GM21825 (cell line): ENCODE measurements at regions not wholly inside any gene's neighbourhood (a gene's known extent, or its start where the extent isn't known, plus 50 kb on each side); places are given as distances from the start of the nearest gene placed in this dataset.
A peak's percentile ranks its signal among the peaks of the same experiment; 100 is the strongest.

Experiments
- ATAC-seq: cut with Tn5 transposase; IDR thresholded peaks from one replicate; pipeline ENCODE4 v1.9.1; 2021; ENCODE audit warnings: mild to moderate bottlenecking, moderate library complexity; ENCODE audit not compliant: unreplicated experiment

DNA sequence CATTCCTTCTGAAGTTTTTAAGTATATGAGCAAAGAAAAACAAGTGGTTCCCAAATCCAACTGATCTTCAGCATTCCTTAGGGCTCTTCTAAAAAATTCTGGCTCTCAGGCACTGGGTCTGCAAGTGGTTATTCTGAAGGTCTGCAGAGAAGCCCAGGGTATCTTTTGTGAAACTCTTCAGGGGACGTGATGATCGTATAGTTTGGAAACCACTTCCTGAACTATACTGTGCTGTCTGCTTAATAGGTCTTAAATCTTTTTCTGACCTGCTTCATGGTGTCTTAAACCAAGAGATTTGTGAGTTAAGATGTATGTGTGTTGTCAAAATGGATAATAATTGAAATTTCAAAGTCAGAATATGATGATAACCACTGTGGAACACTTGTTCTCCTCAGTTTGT, 115.5 kb downstream of the LHX9 start:
- ATAC-seq, result no peak

DNA sequence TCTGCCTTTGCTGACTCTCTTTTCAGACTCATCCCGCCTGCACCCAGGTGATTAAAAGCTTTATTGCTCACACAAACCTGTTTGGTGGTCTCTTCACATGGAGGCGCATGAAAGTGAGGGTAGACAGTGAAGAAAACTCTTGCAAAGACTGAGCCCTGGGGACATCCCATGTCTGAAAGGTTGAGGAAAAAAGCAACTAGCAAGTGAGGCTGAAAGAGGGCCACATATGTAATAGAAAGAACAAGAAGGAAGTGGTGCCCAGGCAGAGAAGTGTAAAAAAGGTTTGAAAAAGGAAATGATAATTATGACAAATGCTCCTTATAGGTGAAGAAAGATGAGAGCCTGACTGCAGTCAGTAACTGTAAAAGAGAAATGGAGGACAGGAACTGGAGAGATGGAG, 115.9 kb upstream of the NEK7 start:
- no peak for ATAC-seq

DNA sequence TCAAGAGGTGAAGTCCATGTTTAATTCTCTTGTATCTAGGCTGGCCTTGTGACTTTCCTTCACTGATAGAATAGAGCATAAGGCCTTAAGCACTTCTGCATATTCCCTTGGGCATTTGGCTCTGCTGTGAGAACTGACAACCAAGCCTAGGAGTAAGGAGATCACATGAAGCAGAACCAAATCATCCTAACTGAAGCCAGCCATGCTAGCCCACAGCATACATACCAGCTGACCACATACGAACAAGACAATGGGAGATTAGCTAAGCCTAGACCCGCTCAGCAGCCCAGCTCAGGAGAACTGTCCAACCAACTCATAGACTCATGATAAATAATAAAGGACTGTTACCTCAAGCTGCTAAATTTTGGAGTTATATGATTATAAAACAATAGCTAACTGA, 114.6 kb upstream of the NEK7 start:
- ATAC-seq, result no peak

DNA sequence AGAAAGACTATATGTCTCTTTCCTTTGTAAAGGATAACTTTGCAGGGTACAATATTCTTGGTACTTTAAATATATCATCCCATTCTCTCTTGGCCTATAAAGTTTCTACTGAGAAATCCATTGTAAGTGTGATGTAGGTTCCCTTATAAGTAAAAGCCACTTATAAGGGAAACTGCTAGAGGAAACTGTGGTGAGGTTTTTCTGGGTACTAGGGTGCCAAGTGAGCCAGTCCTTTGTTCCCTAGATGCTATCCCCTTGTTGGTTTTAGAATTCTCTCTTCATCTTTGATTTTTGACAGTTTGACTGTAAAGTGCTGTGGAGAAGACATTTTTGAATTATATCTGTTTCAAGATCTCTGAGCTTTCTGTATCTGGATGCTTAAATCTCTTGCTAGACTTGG, 108.9 kb upstream of the NEK7 start:
- ATAC-seq, result no peak

DNA sequence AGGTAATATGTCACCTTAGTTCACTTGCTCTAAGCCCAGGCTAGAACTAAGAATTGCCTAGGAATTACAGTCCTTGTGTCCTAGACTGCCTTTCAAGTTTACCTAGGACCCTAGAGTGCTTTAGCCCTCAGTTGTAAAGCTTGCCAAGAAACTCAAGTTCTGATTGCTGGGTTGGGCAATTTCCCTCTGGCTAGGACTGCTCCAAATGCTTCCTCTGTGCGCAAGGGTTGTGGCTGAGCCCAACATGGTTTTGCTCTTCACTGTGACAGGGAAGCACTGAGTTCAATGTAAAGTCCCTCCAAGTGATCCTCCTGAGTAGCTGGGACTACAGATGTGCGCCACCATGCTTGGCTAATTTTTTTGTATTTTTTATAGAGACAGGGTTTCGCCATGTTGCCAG, 102.3 kb upstream of the NEK7 start:
- no peak for ATAC-seq

DNA sequence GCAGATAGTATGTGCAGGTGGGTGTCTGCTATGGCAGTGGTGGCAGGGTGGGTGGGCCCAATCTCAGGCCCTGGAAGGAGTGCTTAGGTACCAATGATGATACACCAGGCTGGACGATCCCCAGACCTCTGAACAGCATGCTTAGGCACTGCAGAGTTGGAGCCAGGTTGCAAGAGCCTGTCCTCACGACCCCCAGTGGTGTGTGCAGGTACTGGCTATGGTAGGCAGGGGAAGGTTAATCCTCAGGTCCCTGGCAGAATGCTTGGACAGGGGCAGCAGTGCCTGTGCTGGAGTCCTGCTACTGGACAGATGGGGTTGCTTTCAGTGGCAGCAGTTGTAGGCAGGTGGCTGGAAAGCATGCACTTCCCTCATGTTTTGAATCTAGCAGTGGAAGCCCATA, 100.5 kb upstream of the NEK7 start:
- ATAC-seq, result no peak

DNA sequence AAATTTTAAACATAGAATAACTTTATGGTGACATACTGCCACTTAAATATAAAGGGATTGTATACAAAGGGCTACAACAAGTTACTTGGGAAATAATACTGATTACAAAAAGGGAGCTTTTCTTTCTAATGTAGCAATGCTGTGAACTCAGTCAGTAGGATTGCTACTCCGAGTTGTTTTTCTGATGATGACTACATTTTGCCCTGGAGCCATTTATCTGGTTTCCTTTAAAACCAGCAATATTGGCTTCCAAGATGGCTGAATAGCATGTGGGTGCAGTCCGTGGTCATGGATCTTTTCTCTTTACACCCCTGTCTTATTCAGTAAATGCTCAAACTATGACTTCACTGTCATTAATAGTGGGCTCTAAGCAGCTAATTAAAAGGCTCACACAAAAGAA, 92.6 kb upstream of the NEK7 start:
- no peak for ATAC-seq

DNA sequence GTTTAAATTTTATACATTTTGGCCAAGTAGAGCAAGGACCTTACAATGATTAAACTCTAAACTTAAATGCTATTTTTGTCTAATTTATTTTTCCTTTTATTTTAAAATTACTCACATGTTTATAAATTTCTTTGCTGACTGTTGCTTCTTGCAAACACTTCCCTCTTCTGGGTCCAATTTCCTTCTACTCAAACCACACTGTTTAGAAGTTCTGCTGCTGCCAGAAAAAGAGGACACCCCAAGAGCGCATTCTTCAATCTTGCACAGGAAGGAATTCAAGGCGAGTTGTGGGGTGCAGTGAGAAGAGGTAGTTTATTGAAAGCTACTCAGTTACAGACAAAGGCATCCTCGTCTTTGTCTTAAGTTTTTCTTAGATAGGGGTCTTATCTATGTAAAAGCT, 88.5 kb upstream of the NEK7 start:
- no peak for ATAC-seq

DNA sequence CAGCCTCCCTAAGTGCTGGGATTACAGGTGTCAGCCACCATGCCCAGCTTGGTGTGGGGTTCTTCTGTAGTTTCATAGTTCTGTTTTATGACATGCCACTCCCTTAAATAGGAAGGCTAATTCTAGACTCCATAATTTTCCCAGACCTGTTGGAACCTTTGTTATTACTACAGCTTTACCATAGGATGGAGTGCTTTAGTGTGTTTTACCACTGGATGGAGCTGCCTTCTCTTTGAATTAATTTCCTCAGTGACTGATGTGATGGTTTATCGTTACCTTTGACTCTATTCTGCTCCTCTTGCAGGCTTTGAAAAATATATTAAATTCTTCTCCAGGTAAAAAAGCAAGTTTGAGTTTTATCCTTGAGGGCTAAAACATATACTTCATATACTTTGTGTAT, 84.6 kb upstream of the NEK7 start:
- ATAC-seq, result no peak

DNA sequence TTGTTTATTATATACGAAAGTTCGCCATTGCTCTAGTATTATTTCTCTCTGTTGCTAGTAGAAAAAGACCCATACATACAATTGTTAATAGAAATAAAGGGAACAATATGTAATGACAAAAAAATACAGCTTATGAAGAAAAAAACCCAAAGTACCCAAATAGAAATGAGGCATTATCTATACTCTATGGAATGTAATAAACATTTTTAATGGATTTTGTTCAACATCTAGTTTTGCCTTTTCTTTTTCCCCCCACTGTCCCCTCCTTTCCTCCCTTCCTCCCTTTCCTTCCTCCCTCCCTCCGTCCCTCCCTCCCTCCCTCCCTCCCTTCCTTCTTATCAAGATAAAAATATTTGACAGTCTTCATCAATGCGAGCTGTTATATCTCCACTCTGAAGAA, 81.5 kb upstream of the NEK7 start:
- ATAC-seq, result no peak

DNA sequence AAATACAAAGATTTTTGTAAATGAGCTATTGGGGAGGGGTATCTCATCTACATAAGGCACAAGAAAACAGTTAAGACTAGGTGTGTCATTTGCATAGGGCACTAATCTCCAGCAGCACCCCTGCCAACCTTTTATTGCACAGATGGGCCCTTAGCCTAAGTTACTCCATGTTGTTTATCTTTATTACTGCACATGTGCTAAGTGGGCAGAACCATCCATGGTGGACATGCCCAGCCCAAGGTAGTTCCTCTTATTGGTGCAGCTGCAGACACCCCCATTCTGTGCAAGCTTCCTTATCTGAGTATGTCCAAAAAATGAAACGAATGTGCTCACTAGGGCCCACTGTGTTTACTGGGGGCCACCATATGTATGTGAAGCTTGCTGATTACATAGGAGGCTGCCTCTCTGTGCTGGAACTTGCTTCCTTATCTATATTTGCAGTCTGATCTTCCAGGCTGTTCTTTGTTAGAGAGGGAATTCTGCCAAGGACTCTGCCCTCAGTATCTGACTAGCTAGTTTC, 77.3 kb upstream of the NEK7 start:
- no peak for ATAC-seq

DNA sequence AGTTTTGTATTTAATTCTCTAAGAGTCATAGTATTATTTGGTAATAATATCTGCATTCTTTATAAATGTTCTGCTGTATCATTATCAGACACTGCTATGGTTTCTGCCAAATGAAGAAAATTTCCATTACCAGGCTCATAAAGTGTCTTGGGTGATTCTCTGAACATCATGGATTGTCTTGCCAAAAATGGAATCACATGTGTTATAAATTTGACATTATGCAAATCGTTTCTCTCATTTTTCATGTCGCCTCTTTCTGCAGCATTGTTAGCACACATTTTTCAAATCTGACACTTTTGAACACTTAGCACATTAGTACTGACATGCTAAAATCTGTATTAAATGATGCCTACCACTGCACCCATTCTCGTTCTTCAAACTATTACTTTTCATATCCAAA, 74.2 kb upstream of the NEK7 start:
- no peak for ATAC-seq

DNA sequence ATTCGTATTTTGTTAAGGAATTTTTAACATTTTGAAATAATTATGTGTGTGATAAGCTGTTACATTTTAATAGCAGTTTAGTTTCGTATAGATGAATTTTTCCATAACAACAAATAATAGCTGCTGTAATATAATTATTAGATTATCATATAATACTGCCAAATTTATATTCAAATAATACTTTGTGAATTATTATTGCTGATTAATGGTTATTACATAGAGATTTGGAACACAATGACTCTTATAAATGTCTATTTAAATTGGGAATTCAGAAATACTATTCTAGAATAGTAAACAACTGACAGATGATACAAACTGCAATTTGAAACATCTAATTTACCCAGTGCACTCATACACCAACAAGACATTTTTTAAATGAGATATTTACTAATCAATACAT, 73.2 kb upstream of the NEK7 start:
- no peak for ATAC-seq

DNA sequence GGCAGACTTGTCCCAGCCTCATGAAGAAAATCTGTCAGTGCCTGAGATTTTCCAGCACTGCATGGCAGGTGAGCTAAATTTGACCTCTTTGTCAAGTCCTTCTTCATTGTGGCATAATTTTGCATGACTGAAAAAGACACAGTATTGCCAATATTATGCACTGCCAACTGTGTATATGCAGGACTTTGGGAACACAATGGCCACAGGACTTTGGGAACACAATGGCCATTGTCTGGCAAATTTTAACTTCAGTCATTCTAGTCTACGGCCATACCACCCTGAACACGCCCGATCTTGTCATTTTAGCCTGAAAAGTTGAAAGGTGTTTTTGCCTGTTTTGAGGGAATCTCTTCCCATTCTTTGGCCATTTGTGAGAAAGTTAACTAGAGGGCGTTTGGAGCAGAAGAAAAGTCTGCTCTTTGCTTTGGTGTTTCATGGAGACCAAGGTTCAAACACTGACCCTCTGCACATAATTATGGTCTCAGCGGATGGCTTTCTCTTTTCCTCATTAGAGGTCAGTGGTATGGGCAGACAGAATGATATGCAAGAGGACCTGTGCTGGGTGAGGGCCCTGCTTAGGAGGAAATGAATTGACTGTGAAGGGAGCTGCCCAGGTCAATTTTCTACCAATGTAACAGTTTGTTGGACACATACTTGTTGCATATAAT, 72.4 kb upstream of the NEK7 start:
- no peak for ATAC-seq

DNA sequence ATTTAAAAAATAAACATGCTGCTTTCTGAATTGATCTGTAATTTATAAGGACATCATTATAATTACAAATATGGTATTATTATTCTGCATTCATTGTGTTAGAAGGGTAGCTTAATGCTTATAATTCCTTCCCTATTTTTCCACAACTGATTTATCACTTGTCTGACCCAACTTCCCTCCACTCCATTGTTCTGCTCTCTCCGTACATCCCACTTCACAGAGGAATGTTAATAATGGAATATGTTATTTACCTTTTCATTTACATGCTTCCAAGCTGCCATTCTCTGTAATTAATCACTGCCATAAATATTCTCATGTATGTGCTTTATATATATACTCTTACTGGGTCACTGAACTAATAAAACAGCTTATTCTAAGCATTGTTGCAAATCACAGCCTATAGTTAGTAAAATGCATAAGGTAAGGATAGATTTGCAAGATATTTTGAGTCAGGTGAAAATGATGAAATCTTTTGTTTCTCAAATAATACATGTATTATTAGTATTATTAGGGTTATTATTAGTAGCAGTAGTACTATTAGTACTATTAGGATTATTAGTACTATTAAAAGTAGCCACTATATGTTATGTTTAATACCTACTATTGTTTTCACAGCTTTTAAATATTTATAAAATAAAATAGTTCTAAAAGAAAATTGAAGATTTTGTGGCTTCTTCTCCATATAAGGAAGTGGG, 70.6 kb upstream of the NEK7 start:
- ATAC-seq, result no peak

DNA sequence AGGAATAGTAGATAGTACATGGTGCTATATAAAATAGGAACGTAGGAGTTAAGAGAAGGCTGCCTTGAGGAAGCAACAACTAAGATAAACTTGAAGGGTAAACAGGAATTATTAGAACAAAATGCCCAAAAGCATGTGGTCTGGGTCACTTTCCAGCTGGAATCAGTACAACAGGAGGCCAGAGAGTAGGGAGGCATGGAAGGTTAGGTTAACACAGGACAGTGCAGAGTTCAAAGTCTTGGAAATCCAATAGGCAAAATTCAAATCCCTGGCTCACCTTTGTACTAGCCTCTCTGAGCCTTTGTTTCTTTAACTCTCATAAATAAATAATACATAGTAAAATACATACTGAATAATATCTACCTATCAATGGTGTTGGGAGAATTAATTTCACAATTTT, 69.0 kb upstream of the NEK7 start:
- no peak for ATAC-seq

DNA sequence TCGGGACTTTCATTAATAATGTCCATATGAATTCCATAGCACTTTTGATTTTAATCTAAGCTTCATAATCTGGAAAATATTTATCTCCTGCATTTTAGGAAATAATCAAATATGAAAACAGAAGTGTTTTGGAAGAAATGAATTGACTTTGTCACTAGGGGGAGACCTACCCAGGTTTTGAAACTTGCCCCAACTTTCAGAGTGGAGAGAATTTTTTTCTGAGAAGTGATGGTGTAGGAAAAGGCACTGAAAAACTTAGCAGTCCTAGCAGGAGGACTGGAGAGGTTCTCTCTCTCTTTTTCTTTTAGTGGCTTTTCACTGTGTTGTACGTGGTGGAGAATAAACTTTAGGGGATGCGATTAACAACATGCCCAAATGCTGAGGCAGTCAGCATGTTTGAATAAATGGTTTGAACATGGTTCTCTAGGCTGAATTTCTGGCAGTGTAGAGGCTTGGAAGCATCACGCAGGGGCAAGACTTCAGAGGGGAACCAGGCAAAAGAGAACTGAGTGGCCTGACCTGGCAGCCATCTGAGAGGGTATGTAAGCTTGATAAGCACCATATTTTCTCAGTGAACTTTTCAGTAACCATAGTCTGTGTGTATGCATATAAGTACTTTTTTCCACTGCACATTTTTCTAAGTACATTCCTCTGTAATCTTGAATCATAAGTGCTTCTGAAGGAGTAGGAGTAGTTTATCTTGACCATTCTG, 68.3 kb upstream of the NEK7 start:
- peak; percentile 73 for ATAC-seq

DNA sequence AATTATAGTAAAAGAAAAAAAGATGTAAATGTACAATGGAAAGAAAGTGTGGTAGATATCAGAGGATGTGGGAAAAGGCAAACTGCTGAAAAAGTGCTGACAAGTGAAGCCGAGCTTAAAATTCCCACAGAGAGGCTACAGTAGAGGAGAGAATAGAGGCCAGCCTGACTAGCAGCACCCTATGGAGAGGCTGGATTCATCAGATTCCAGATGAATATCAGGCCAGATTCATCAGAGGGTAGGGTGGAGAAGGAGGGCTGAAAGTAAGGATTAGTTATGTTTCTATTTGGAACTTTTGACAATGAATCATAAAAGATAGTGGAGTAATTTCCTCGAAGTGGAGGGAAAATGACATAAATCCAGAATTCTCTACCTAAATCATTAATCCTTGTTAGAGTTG, 60.4 kb upstream of the NEK7 start:
- no peak for ATAC-seq

DNA sequence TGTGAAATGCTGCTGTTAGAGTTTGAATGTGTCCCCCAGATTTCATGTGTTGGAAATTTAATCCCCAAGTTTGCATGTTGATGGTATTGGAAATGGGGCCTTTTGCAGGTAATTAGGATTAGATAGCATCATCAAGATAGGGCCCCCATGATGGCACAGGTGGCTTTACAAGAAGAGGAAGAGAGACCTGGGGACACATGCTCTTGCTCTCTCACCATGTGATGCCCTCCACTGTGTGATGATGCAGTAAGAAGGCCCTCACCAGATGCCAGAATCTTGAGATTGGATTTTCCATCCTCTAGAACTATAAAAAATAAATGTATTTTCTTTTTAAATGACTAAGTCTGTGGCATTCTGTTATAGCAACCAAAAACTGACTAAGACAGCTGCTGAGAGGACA, 57.0 kb upstream of the NEK7 start:
- no peak for ATAC-seq

DNA sequence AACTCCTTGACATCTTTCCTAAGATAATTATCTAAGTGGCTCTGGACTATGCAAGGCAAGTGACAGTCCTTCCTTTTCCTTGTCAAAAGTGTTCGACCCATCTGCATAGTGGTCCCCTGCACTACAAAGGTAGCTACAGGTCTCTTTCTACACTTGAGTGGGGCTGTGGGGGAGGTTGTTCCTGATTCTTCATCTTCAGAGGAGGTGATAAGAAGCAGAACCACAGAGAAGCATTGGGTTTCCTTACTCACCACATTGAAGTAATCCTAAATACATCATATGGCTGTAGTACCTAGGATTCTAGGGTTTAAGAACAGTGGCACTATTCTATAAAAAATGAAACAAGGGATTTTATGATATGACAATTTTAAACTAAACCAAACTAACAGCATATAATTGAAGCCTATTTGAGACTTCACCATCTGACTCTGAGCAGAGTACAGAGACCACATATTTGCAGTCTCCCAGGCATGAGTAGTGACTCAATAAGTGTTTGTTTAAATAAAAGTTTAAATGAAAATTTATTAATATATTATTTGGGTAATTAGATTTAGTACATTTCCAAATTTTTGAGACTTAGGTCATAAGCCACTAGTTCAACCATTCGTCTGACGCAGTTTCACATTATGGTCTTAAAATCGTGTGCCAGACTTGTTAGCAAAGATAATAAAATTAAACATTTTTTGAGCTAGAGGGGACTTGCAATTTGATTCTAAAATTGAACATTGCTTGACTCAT, 54.9 kb upstream of the NEK7 start:
- no peak for ATAC-seq

DNA sequence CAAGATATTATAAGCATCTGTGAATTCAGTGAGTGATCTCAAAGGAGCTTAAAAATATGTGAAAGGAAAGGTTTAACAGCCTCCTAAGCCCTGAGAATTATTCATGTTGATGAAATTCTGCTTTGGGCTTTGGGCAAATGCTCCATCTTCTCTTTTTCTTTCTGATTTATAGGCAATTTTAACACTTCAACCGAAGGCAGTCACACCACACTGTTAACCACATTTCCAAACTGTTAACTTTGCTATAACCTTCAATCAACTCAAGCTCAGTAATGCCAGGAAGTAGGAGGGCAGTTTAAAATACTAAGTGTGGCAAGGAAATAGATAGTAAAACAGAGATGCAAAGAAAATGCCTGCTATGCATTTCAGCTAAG, 54.4 kb upstream of the NEK7 start:
- ATAC-seq, result no peak

DNA sequence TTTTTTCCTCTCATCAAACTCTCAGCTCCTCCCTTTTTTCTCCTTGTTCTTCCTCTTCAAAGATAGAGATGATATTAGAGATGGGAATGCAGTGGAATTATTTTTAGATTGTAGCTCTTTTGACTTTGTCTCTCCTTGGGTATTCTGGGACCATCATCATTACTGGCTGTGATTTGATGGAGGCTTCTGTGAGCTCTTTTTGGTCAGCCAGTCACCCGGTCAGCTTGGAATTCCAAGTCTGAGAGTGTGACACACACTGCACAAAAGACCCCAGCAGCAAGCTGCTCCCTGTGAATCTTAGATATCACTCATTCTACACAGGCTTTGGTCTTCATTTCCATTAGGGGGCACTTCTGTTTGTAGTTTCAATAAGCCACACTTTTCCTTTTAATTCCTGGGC, 51.6 kb upstream of the NEK7 start:
- no peak for ATAC-seq
